ENCODE measurements at regions not wholly inside any gene's neighbourhood (a gene's known extent, or its start where the extent isn't known, plus 50 kb on each side); places are given as distances from the start of the nearest gene placed in this dataset.

GRCh38 chr14:85332401-85332800, 197.5 kb upstream of the FLRT2 start:
- no peaks in the 10 kb centered on the region for H3K9me3 ChIP-seq (replicated peaks in 1 of 2; ENCODE audit: control insufficient read depth in 1 of 2, insufficient read depth in 1 of 2, low read length in 2 of 2)
- H3K79me2 ChIP-seq (ENCODE audit: insufficient read depth, low read length): no peaks in the 10 kb centered on the region
- no peak overlapping the region for H3K4me3 ChIP-seq (replicated peaks in 1 of 3; ENCODE audit: low read depth in 2 of 3, low read length in 3 of 3)
- no peaks in the 10 kb centered on the region for H3K27me3 ChIP-seq (ENCODE audit: control insufficient read depth in 2 of 2, insufficient read depth in 2 of 2, low read length in 2 of 2)
- Mint-ChIP-seq H3K4me1 (no peaks in the 10 kb centered on the region), H3K27me3 (ENCODE audit: low read depth in 3 of 3) (no peaks in the 10 kb centered on the region), H3K9me3 (peaks cover 0 to 2% (median 2%) of the 10 kb centered on the region in 7 donors), H3K27ac (no peak overlapping the region), H3K4me3 (no peak overlapping the region), H3K36me3 (no peaks in the 10 kb centered on the region)
- H3K36me3 ChIP-seq (replicated peaks in 1 of 2; ENCODE audit: control insufficient read depth in 1 of 2, insufficient read depth in 2 of 2, low read length in 2 of 2): no peaks in the 10 kb centered on the region
- no CpG with 5 or more reads among the region's 1 CpG for whole genome bisulfite sequencing (ENCODE audit: insufficient coverage)
- no peak overlapping the region for H3K27ac ChIP-seq (ENCODE audit: low read depth in 1 of 2, low read length in 2 of 2)
- H3K4me1 ChIP-seq (ENCODE audit: control insufficient read depth in 1 of 2, insufficient read depth in 2 of 2, low read length in 2 of 2): no peaks in the 10 kb centered on the region
- TF ChIP-seq, protein P1, sequence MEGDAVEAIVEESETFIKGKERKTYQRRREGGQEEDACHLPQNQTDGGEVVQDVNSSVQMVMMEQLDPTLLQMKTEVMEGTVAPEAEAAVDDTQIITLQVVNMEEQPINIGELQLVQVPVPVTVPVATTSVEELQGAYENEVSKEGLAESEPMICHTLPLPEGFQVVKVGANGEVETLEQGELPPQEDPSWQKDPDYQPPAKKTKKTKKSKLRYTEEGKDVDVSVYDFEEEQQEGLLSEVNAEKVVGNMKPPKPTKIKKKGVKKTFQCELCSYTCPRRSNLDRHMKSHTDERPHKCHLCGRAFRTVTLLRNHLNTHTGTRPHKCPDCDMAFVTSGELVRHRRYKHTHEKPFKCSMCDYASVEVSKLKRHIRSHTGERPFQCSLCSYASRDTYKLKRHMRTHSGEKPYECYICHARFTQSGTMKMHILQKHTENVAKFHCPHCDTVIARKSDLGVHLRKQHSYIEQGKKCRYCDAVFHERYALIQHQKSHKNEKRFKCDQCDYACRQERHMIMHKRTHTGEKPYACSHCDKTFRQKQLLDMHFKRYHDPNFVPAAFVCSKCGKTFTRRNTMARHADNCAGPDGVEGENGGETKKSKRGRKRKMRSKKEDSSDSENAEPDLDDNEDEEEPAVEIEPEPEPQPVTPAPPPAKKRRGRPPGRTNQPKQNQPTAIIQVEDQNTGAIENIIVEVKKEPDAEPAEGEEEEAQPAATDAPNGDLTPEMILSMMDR (IDR thresholded peaks at IDR 0.05): no peak
- no peak overlapping the region for H2AFZ ChIP-seq (ENCODE audit: insufficient read depth, low read depth, low read length, poor library complexity, severe bottlenecking)
- H4K20me1 ChIP-seq (ENCODE audit: insufficient read depth, low read length): no peaks in the 10 kb centered on the region
- intact Hi-C loops (cut with micrococcal nuclease): no loop called here
- no peak for DNase-seq
- H3K9ac ChIP-seq (ENCODE audit: insufficient read depth, low read length, poor library complexity, severe bottlenecking): no peak overlapping the region
- H3K4me2 ChIP-seq (replicated peaks; ENCODE audit: extremely low read depth, low read length, poor library complexity, severe bottlenecking): no peak overlapping the region

DNA sequence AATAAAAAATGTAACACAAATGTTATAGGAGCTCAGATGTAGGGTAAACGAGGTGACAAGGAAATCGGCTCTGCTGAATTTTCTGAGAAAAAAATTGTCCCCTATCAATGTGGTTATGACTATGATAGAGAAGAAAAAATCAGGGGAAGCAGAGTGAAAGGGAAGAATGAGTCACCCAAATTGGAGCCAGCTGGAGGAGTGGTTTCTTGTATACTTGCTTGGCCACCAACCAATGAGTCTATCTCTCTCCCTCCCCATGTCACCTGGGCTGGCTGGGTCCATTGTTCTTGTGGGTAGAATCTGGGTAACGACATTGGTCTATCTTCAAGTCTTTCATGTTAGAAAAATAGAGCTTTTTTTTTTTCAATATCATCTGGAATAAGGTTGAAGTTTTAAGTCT, 196.6 kb upstream of the FLRT2 start:
- Histone ChIP-seq H2AFZ (ENCODE audit: insufficient read depth, low read depth, low read length, poor library complexity, severe bottlenecking) (no peak overlapping the region), H4K20me1 (ENCODE audit: insufficient read depth, low read length) (no peaks in the 10 kb centered on the region), H3K9ac (ENCODE audit: insufficient read depth, low read length, poor library complexity, severe bottlenecking) (no peak overlapping the region), H3K4me1 (ENCODE audit: control insufficient read depth in 1 of 2, insufficient read depth in 2 of 2, low read length in 2 of 2) (no peaks in the 10 kb centered on the region), H3K4me3 (replicated peaks in 1 of 3; ENCODE audit: low read depth in 2 of 3, low read length in 3 of 3) (no peak overlapping the region), H3K9me3 (replicated peaks in 1 of 2; ENCODE audit: control insufficient read depth in 1 of 2, insufficient read depth in 1 of 2, low read length in 2 of 2) (no peaks in the 10 kb centered on the region), H3K79me2 (ENCODE audit: insufficient read depth, low read length) (no peaks in the 10 kb centered on the region), H3K27ac (ENCODE audit: low read depth in 1 of 2, low read length in 2 of 2) (no peak overlapping the region), H3K4me2 (replicated peaks; ENCODE audit: extremely low read depth, low read length, poor library complexity, severe bottlenecking) (no peak overlapping the region), H3K27me3 (ENCODE audit: control insufficient read depth in 2 of 2, insufficient read depth in 2 of 2, low read length in 2 of 2) (no peaks in the 10 kb centered on the region), H3K36me3 (replicated peaks in 1 of 2; ENCODE audit: control insufficient read depth in 1 of 2, insufficient read depth in 2 of 2, low read length in 2 of 2) (no peaks in the 10 kb centered on the region)
- no peaks in the 10 kb centered on the region for H3K27me3 Mint-ChIP-seq (ENCODE audit: low read depth in 3 of 3)
- H3K27ac Mint-ChIP-seq: no peak overlapping the region
- 100% methylated on average over 2 of the region's 3 CpGs for WGBS (ENCODE audit: insufficient coverage)
- TF ChIP-seq, protein P1 (IDR thresholded peaks at IDR 0.05): no peak
- H3K4me3 Mint-ChIP-seq: no peak overlapping the region
- H3K9me3 Mint-ChIP-seq: peaks cover 0 to 2% (median 2%) of the 10 kb centered on the region in 7 donors
- H3K36me3 Mint-ChIP-seq: no peaks in the 10 kb centered on the region
- DNase-seq: no peak
- H3K4me1 Mint-ChIP-seq: no peaks in the 10 kb centered on the region
- intact Hi-C loops (cut with micrococcal nuclease): no loop called here

Measured in CD14-positive monocyte (primary cell).